HG02884 (cell line): ENCODE measurements at regions not wholly inside any gene's neighbourhood (a gene's known extent, or its start where the extent isn't known, plus 50 kb on each side); places are given as distances from the start of the nearest gene placed in this dataset.

ENCODE experiments used
- ATAC-seq: cut with Tn5 transposase; IDR thresholded peaks from one replicate; pipeline ENCODE4 v1.9.1; 2021; ENCODE audit warnings: mild to moderate bottlenecking, moderate library complexity; ENCODE audit not compliant: unreplicated experiment

DNA sequence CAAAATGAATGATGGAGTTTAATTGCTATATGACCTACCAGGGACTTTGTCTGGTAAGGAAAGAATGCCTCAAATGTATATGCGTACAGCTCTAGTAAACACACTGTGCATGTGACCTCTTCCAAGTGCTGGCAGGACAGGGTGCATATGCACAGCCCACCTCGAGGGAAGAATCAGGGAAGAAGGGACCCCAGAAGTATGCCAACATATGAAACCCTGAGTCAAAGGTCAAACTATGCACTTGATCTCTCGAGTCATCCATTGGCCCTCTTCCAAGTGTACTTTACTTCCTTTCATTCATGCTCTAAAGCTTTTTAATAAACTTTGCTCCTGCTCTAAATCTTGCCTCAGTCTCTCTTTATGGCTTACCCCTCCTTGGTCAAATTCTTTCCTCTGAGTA, 804.6 kb upstream of the COX7C start:
- ATAC-seq, result no peak

DNA sequence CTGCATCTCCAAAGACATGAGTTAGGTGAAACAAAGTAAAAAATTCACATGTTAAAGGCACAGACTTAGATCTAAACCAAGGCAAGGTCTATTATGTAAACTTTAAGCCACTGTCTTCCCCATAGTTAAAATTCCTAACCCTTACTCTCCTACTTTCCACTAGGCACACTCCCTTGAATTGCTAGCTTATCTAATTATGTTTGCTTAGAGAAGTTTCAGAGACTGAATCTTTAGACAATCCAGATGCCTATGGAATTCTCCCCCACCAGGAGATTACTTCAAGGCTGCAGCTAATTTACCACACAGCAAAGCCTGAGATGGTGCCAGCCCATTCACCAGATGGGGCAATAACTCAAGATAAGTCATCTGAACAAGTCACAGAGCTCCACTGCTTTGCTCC, 803.1 kb upstream of the COX7C start:
- no peak for ATAC-seq

DNA sequence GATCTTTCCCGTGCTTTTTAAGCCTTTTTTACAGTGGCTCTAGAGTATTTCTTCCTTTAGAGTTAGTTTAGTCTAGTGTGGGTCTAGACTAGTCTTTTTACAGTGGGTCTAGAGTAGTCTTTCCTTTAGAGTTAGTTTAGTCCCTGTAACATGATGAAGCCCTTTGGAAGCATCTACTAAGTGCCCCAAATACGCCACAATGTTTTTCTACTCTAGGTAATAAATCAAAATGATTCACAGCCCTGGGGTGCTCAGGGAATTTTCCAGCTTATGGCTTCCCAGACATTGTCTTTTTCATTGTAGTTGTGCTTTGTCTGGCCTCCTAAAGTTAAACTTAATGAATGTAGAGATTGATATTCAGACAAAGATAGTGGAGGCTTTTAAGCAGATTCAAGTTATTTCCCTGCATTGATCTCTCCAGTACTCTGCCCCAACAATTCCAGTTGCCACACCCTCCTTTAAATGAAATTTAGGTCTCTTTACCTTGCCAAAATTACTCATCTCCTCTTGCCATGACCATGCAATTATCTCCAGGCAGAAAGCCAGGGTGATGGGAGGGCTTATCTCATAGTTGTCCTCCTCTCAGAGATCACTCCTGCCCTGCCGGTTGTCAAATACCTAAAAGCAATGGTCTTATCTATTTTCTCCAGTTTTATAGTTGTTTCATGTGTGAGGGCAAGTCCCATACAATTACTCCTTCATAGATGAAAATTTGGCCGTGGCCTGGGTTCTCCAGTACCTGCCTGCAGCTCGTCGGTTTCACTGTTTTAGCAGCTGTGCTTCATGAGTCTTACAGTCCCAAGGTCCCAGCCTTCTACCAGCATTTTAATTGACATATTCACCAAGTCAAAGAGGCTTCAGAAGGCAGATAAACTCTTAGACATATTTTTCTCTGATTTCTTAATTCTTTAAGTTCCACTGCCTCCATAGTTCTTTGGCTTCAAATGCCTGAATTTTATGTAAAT, 794.0 kb upstream of the COX7C start:
- ATAC-seq, result no peak

DNA sequence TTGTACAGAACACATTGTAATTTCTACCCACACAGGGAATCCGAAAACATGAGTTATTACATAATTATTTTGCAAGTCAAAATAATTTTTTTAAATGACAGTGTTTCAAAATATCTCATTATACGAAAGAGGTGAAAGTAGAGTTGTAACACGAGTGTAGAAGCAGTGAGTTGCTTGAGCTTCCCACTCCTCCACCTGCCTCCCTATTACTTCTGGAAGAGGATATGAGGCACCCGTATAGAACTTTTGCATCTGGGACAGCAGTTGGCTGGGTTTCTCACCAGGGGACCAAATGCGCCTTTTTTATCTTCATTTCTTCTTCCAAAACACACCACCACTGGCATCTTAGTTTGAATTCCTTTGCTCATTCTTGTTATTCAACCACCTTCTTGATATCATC, 779.0 kb upstream of the COX7C start:
- ATAC-seq, result no peak

DNA sequence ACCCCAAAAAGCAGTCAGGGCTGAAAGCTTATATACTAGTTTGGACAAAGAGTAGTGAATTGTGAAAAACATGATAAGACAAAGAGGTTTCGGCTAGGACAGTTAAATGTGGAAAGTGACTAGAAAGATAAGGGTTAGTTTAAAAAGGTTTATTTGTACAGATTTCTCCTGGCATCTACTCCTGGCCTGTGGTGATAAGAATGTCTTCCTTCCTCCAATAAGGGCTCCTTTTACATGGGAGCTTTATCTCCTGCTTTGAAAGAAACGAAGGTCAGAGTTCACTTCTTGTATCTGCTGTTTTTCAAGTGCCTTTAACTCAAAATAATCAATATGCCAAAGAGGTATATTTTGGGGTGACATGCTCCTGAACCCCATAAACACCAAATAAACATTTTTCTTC, 776.1 kb upstream of the COX7C start:
- no peak for ATAC-seq

DNA sequence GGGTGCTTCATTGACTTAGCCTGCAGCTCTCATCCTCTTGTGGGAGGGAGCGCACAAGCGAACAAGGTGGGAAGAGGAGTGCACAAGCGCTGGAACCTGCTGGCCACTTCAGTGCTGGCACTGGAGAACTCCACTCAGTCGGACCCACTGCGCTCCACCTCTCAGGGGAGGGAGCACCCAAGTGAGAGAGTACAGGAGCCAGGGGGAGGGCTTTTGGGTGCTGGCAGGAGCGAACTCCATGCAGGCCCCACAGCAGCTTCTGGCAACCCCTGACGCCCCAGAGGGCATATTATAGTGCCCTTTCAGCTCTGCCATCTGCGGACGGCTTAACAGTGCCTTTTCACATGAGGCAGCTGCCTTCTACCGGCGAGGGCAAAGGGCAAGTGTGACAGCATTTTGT, 774.2 kb upstream of the COX7C start:
- no peak for ATAC-seq

DNA sequence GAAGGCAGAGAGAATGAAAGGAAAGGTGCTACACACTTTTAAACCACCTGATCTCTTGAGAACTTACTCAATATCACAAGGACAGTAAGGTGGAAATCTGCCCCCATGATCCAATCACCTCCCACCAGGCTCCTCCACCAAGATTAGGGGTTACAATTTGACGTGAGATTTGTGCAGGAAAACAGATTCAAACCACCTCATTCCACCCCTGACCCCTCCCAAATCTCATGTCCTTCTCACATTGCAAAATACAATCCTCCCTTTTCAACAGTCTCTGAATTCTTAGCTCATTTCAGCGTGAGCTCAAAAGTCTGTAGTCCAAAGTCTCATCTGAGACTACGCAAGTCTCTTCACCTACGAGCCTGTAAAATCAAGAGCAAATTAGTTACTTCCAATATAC, 768.3 kb upstream of the COX7C start:
- ATAC-seq, result no peak

DNA sequence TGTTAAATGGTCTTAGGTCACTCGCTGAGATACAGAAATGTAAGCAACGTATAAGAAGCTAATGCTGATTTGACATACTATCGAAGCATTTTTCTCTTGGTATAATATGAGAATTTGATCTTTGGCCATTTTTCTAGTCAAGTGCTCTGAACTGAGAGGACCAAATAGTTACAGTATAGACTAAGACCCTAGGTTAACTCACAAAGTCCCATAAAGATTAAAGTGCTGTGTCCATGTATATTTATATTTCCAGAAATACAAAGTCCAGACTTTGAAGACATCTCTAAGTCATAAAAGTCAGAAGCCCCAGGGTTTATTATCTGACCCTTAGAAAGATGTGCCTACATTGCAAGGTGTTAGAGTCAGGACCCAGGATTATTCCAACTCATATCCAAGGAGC, 752.4 kb upstream of the COX7C start:
- no peak for ATAC-seq

DNA sequence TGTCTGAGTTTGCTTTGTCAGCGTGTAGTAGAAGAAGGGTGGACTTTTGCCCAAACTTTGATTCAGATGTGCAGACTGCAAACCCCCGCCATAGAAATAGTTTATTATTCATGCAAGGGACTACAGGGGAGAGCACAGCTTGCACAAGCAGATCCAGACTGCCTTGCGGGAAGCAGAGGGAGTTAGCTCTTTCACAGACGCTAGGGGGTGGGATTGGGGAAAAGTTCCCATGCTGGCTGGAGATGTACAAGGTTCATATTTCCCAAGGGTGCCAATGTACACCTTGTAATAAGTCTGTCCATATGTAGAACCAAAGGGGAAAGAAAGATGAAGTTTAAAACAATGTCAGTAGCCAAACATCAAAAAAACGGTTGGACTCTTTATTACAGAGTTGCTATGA, 749.7 kb upstream of the COX7C start:
- no peak for ATAC-seq

DNA sequence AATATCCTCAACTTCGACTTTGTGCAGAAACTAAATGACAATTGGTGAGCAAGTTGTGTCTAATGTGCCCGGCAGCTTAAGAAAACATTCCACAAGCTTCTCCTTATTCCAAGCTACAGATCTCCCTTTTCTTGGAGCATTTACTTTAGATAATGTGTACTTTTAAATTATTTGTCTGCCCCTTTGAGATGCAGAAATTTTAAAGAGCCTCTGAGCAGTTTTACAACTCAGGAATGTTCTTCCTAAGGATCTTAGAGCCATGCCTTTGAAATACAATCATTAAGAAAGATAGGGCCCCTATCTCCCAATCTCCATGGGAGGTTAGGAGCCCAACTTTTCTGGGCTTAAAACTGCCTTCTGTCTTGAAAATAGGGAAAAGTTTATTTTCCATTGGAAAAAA, 723.7 kb upstream of the COX7C start:
- ATAC-seq, result no peak

DNA sequence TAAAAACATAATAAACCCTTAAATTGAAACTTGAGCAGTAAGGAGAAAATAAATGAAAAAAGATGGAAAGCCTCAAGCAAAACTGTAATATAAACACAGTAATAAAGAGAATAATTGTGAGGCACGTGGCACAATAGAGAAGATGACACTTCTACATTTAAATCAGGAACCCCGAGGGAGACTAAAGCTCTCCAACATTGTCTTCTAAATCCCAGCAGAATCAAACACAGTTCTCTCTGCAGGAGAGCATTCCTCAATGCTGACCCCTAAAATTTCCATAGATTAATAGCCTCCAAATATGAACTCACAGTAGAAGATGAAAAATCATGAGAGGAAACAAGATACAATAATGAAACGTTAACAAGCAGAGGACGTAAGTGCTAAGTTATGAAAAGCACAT, 721.2 kb upstream of the COX7C start:
- ATAC-seq, result no peak

DNA sequence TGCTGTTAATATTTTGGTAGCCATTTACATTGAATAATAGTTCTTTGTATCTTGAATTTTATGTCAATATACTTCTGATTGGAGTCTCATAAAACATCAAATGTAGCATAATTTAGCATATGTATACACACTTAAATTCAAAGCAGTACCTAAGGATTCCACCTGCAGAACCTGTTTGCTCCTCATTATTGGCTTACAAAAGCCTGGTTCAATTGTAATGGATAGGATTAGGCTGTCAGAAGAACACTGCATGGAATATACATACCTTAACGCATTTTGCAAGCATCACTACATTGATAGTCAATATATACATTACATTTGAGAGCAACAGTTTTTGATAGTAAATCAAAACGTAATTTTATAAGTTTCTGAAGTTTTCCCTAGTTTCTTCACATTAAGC, 711.3 kb upstream of the COX7C start:
- no peak for ATAC-seq

DNA sequence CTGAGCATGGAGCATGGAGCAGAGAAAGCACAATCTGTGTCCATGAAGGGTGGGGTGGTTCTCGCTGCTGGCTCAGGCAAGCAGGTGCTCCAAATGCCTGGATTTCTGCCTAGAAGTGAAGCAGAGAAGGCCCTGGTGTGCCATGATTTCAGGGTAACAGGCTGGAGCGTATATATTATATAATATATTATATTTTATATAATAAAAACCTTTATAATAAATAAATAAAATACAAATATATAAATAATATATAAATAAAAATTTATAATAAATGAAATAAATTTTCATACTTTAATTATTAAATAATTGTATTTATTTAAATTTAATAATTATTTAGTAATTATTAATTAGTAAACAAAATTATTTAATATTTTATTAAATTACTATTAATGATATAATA, 707.4 kb upstream of the COX7C start:
- no peak for ATAC-seq

DNA sequence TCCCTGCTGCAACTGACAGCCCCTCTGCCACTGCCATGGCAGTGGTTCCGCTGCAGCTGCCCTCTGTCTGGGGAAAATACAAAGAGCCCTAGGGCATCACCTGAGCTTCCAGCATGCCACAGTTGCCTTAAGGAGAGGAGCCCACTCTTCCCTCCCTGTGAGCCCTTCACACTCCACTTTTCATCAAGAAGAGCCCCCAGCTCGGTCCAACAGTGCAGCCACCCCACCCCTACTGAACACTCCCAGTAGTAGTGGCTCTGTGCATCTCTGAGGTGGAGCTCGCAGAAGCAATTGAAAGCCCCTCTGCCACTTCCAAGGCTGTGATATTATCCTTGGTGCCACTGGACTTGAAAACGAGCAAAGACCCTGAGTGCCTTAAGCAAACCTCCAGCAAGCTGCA, 696.8 kb upstream of the COX7C start:
- no peak for ATAC-seq

DNA sequence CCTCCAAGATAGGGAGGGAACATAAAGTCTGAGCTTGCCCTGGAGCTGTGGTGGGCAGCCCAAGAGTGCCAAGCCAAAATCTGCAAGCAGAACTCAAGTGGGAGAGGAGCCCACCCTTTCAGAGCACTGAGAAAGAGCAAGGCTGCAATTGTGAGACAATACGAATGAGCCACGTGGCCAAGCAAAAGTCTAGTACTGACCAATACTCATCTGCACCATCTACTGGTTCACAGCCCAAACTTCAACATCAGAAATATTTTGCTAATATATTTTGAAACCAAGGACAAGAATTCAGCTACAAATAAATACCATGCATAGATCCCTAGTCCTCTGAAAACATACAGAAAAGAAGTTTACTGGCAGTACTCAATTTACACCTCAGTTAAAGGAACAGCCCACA, 696.2 kb upstream of the COX7C start:
- no peak for ATAC-seq

DNA sequence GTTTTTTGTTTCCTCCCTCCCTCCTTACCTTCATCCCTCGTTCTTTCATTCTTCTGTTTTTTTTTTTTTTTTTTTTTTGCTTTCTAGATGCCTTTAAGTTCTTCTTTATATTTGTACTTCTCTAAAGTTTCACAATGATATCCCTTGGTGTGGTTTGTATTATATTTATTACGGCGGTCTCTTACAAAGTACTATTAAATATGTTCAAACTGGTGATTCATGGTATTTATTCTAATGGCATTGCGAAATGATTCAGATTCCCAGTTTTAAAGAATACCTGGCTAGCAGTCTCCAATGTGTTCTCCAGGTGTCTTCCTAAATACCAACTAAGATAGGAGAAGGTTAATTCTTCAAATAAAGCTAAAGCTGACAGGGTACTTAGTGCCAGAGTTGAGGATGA, 690.1 kb upstream of the COX7C start:
- no peak for ATAC-seq

DNA sequence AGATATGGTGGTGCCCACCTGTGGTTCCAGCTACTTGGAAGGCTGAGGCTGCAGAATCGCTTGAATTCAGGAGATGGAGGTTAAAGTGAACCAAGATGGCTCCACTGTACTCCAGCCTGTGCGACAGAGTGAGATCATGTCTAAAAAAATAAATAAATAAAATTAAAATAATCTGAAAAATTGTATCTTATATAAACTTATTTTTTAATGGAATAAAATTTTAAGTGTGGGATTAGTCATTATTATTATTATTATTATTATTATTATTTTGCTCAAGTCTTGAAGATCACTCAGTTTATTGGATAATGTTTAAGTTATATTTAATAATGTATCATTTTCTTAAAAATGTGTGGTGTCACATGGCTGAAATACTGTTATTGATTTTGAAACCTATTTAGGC, 688.0 kb upstream of the COX7C start:
- no peak for ATAC-seq

DNA sequence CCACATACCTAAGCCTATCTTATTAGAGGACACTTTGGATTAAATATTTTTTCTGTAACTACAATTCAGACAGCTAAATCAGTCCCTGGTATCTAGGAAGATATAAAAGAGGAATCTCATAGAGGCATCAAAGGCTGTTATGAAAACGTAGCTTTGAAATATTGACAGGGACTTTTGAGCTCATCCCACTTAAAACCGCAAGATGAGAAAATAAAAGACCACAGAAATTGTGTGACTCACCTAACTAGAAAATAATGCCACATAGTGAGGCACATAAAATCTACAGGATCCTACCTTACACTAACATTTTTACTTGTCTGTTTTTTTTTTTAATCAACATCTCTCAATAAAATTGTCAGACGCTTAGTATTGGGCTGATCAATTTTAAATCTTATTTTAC, 686.5 kb upstream of the COX7C start:
- ATAC-seq, result no peak

DNA sequence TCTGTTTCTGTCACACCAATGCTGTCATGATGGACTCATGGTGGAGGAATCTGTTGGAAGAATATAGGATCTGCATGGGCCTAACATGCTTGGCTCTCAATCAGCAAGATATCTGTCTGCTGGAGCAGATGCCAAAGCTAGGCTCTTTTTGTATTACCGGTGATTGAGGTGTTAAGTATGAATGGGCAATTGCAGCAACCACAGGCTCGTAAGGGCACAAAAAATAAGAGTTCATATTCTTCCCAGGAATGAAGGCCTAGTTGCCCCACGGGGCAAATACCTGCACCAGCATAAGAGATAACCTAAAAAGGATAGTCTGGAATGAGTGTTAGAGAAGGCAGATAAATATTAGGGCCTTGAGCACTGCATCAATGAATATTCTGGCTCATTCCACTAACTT, 679.5 kb upstream of the COX7C start:
- ATAC-seq, result no peak

DNA sequence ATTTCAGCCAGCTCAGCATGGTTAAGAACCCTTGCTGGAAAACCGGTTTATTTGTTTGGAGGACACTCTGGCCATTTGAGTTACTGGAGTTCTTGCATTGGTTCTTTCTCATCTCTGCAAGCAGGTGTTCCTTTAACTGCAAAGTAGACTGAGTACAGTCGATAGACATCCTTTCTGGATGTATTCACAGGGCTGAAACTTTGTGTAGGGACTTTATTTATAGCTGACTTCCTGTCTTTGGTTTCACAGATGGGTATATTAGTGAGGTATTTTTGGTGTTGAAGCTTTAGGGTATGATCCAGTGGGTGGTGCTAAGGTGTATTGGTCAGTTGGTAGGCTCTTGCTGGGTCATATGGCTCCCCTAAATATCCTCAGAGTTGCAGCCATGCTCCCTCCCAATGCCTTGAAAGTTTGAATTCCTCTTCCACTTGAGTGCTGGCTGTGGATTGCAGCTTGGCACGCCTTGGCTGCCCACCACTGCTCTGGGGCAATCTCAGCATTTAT, 666.0 kb upstream of the COX7C start:
- no peak for ATAC-seq

DNA sequence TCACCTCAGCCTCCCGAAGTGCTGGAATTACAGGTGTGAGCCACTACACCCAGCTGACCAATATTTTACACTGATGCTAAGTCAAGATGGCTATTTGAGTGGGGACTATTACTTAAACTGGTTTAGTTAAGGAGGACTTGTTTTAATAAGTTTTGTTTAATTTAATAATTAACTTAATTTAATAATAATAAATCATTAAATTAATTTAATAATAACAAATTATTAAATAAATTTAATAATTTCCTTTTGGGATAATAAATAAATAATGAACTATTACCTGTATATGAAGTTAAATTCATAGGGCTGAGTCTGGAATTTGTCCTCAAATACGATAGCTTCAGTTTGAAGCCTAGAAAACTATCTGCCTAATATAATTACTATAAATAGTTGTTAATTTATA, 665.1 kb upstream of the COX7C start:
- no peak for ATAC-seq

DNA sequence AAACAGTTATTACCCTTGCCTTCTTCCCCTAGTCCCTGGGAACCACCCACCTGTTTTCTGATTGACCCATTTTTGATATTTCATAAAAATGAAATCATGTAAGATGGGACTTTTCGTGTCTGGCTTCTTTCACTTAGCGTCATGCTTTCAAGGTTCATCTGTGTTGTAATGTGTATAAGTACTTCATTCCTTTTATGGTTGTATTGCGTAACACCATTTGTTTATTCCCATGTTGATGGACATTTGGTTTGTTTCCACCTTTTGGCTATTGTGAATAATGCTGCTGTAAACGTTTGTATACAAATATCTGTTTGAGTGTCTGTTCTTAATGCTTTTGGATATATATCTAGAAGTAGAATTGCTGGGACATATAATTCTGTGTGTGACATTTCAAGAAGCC, 650.1 kb upstream of the COX7C start:
- ATAC-seq, result no peak

DNA sequence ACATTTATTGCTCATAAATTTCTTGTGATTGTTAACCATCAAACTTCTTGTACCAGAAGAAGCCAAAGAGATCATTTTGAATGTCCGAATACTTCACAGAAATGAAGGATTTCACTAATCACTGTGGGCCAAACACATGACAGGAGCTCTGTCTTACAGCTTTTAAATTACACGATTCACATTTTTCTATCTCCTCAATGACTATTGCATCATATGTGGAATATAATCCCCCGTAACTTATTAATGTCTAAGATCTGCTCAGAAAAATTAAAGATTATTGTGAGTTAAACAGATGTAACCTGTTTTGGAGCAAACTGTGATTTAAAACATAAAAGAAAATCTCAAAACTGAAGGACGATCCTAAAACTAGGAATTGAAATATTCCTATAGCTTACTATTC, 645.2 kb upstream of the COX7C start:
- no peak for ATAC-seq
